Natural killer cell (primary cell): ENCODE measurements at regions not wholly inside any gene's neighbourhood (a gene's known extent, or its start where the extent isn't known, plus 50 kb on each side); places are given as distances from the start of the nearest gene placed in this dataset.

ENCODE experiments used
- ATAC-seq, 3 donors: fragments of 150-1000 bp in 2 of 3; fragments of 200-7000 bp in 1 of 3; cut with Tn5 transposase; 1 replicate in 1 of 3; 2 replicates in 2 of 3; pipeline ENCODE4 v1.10.0; 2021; ENCODE audit warnings: mild to moderate bottlenecking in 2 of 3, moderate library complexity in 2 of 3
- DNase-seq, 2 donors: peaks; one replicate each; pipeline versions ENCODE4 v3.0.0 to v3.0.0-alpha.2; 2013 to 2021; ENCODE audit warnings: mixed read lengths in 1 of 2
- H3K27ac ChIP-seq: one replicate; pipeline ENCODE4 v1.5.1; 2013; ENCODE audit warnings: mild to moderate bottlenecking, low read length
- H3K27me3 ChIP-seq: one replicate; pipeline ENCODE4 v1.6.1; 2013; ENCODE audit warnings: low read length; ENCODE audit not compliant: control insufficient read depth, insufficient read depth
- H3K36me3 ChIP-seq: one replicate; pipeline ENCODE4 v1.6.1; 2013; ENCODE audit warnings: low read length; ENCODE audit not compliant: control insufficient read depth, insufficient read depth
- H3K4me1 ChIP-seq: one replicate; pipeline ENCODE4 v1.6.1; 2013; ENCODE audit warnings: low read length; ENCODE audit not compliant: control insufficient read depth, insufficient read depth
- H3K4me3 ChIP-seq: one replicate; pipeline ENCODE4 v1.5.1; 2013; ENCODE audit warnings: low read length
- H3K9me3 ChIP-seq: one replicate; pipeline ENCODE4 v1.6.1; 2013; ENCODE audit warnings: low read length; ENCODE audit not compliant: control insufficient read depth, insufficient read depth
- H3K27ac Mint-ChIP-seq, 2 donors: one replicate each; pipeline ENCODE4 v1.8.0; 2022; ENCODE audit warnings: mild to moderate bottlenecking in 2 of 2, mixed read lengths in 2 of 2, moderate library complexity in 1 of 2
- H3K27me3 Mint-ChIP-seq, 2 donors: one replicate each; pipeline ENCODE4 v1.8.0; 2022; ENCODE audit warnings: low read depth in 2 of 2, mixed read lengths in 2 of 2
- H3K36me3 Mint-ChIP-seq: one replicate; pipeline ENCODE4 v1.8.0; 2022; ENCODE audit warnings: mixed read lengths
- H3K4me1 Mint-ChIP-seq, 2 donors: one replicate each; pipeline ENCODE4 v1.8.0; 2022; ENCODE audit warnings: mixed read lengths in 2 of 2
- H3K4me3 Mint-ChIP-seq: one replicate; pipeline ENCODE4 v1.8.0; 2022; ENCODE audit warnings: mild to moderate bottlenecking, moderate library complexity, mixed read lengths
- H3K9me3 Mint-ChIP-seq, 2 donors: one replicate each; pipeline ENCODE4 v1.8.0; 2022; ENCODE audit warnings: mixed read lengths in 2 of 2
- WGBS: methylation state at CpG from one replicate; pipeline ENCODE4 v1.1.7; 2013; ENCODE audit warnings: missing lambda C conversion rate; ENCODE audit not compliant: insufficient coverage; 5-methylcytosine and 5-hydroxymethylcytosine counted together
- intact Hi-C: fragments of 100-400 bp; cut with micrococcal nuclease; formaldehyde crosslinking; loops from one replicate; pipeline ENCODE4 v1.14.2; 2022
- TF ChIP-seq, protein P1 (sequence below): fragments of 200-600 bp; IDR thresholded peaks from one replicate; pipeline ENCODE4 v1.8.0; 2022; ENCODE audit warnings: antibody characterized with exemption

DNA sequence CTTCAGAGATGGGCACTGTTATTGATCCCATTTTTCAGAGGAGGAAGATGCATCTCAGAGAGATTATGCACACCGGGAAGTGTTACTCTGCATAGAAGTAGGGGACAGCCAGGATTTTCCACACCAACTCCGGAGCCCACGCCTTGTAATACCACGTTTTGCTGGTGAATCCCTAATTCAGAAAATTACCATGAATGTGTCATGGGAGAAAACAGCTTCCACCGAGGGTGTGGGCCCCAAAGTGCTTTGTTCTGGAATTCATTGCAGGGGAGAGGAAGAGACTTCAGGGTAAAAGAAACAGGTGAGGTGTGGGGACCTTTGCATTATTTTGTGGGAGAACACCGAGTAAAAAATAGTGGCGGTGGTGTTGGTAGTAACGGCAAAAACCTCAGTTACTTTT, 1051.4 kb upstream of the RBFOX1 start:
- Mint-ChIP-seq H3K4me1 (no peaks in the 10 kb centered on the region), H3K27ac (no peak overlapping the region), H3K36me3 (no peaks in the 10 kb centered on the region), H3K9me3 (peaks cover 0 to 2% of the 10 kb centered on the region in 2 donors), H3K27me3 (no peaks in the 10 kb centered on the region), H3K4me3 (no peak overlapping the region)
- ATAC-seq = no peak
- Histone ChIP-seq H3K27ac (no peak overlapping the region), H3K36me3 (no peaks in the 10 kb centered on the region), H3K4me3 (no peak overlapping the region), H3K4me1 (no peaks in the 10 kb centered on the region), H3K9me3 (peaks cover 2% of the 10 kb centered on the region), H3K27me3 (no peaks in the 10 kb centered on the region)
- DNase-seq = no peak
- 87% methylated on average over 6 of the region's 8 CpGs for WGBS
- intact Hi-C loops = no loop called here
- TF ChIP-seq, protein P1, sequence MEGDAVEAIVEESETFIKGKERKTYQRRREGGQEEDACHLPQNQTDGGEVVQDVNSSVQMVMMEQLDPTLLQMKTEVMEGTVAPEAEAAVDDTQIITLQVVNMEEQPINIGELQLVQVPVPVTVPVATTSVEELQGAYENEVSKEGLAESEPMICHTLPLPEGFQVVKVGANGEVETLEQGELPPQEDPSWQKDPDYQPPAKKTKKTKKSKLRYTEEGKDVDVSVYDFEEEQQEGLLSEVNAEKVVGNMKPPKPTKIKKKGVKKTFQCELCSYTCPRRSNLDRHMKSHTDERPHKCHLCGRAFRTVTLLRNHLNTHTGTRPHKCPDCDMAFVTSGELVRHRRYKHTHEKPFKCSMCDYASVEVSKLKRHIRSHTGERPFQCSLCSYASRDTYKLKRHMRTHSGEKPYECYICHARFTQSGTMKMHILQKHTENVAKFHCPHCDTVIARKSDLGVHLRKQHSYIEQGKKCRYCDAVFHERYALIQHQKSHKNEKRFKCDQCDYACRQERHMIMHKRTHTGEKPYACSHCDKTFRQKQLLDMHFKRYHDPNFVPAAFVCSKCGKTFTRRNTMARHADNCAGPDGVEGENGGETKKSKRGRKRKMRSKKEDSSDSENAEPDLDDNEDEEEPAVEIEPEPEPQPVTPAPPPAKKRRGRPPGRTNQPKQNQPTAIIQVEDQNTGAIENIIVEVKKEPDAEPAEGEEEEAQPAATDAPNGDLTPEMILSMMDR = no peak

DNA sequence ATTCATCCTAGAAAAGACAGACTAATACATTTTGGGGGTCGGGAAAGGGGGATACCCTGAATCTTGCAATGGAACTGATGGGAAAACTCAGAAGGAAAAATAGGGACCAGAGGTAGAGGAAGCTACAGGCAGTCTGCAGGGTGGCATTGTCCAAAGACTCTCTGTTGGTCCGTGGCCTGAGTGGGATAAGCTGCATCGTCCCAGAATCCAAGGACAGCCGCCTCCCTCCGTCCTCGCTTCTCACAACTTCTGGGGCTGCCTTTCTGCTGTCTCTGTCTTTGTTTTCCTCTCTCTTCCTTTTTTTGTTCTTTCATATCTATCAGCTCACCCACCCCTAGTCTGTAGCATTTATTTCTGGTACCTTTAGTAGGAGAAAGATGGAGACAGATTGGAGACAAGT, 1052.6 kb upstream of the RBFOX1 start:
- 79% methylated on average over 6 of the region's 6 CpGs for WGBS
- Mint-ChIP-seq H3K36me3 (no peaks in the 10 kb centered on the region), H3K27me3 (no peaks in the 10 kb centered on the region), H3K4me3 (no peak overlapping the region), H3K9me3 (no peaks in the 10 kb centered on the region), H3K4me1 (no peaks in the 10 kb centered on the region), H3K27ac (no peak overlapping the region)
- intact Hi-C loops = no loop called here
- Histone ChIP-seq H3K36me3 (no peaks in the 10 kb centered on the region), H3K9me3 (peaks cover 2% of the 10 kb centered on the region), H3K27me3 (no peaks in the 10 kb centered on the region), H3K27ac (no peak overlapping the region), H3K4me3 (no peak overlapping the region), H3K4me1 (no peaks in the 10 kb centered on the region)
- no peak for ATAC-seq
- no peak for DNase-seq
- TF ChIP-seq, protein P1 = no peak

DNA sequence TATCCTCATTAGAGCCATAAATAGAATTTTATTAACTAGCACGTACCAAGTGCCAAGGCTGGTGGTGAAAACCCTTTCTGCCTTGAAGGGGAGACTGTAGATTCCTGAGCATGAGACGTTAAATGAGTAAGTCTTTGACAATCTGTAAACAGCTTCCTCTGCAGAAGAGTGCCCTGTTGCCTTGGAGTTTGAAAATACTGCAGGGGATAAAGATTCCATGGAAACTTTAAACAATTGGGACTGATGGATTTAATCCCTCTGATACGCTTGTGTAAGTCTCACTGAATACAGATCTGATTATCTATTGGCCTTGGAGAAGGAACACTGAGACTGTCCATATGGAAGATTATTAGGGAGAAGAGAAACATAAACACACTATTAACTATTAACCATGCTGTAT, 1053.4 kb upstream of the RBFOX1 start:
- Mint-ChIP-seq H3K4me3 (no peak overlapping the region), H3K27ac (no peak overlapping the region), H3K4me1 (no peaks in the 10 kb centered on the region), H3K36me3 (no peaks in the 10 kb centered on the region), H3K27me3 (no peaks in the 10 kb centered on the region), H3K9me3 (peaks cover 0 to 1% of the 10 kb centered on the region in 2 donors)
- Histone ChIP-seq H3K4me1 (no peaks in the 10 kb centered on the region), H3K9me3 (peaks cover 2% of the 10 kb centered on the region), H3K27me3 (no peaks in the 10 kb centered on the region), H3K4me3 (no peak overlapping the region), H3K27ac (no peak overlapping the region), H3K36me3 (no peaks in the 10 kb centered on the region)
- ATAC-seq = no peak
- WGBS = 76% methylated on average over 3 of the region's 3 CpGs
- DNase-seq = no peak
- intact Hi-C loops = no loop called here
- TF ChIP-seq, protein P1 = no peak

DNA sequence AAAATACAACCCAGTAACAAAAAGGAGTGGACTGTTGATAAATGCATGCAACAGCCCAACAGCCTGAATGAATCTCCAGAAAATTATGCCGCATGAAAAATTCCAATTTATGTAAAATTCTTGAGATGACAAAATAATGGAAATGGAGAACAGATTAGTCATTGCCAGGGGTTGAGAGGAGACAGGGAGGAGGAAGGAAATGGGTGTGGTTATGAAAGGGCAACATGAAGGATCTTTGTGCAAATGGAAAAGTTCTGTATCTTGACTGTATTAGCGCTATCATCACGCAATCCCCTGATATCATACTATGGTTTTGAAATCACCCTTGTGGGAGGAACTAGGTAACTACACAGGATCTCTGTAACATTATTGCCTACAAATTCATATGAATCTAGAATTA, 1058.3 kb upstream of the RBFOX1 start:
- intact Hi-C loops = no loop called here
- H3K36me3 Mint-ChIP-seq = no peaks in the 10 kb centered on the region
- WGBS = 100% methylated on average over 1 of the region's 3 CpGs
- no peak overlapping the region for H3K27ac Mint-ChIP-seq
- H3K9me3 ChIP-seq = no peaks in the 10 kb centered on the region
- no peaks in the 10 kb centered on the region for H3K4me1 Mint-ChIP-seq
- no peaks in the 10 kb centered on the region for H3K27me3 Mint-ChIP-seq
- TF ChIP-seq, protein P1 = no peak
- H3K27ac ChIP-seq = no peak overlapping the region
- no peak overlapping the region for H3K4me3 ChIP-seq
- H3K4me3 Mint-ChIP-seq = no peak overlapping the region
- no peaks in the 10 kb centered on the region for H3K27me3 ChIP-seq
- peaks cover 4 to 10% of the 10 kb centered on the region in 2 donors for H3K9me3 Mint-ChIP-seq
- H3K4me1 ChIP-seq = no peaks in the 10 kb centered on the region
- no peaks in the 10 kb centered on the region for H3K36me3 ChIP-seq
- ATAC-seq = no peak
- DNase-seq = no peak
